ENCODE measurements at regions not wholly inside any gene's neighbourhood (a gene's known extent, or its start where the extent isn't known, plus 50 kb on each side); places are given as distances from the start of the nearest gene placed in this dataset.

GRCh38 chr20:62527781-62528180, 52.0 kb upstream of the GATA5 start:
- Mint-ChIP-seq H3K27me3 (peaks cover 18% of the 10 kb centered on the region), H3K4me3 (no peak overlapping the region), H3K36me3 (no peaks in the 10 kb centered on the region), H3K27ac (no peak overlapping the region), H3K4me1 (peaks cover 0 to 13% (median 3%) of the 10 kb centered on the region in 4 donors), H3K9me3 (peaks cover 0 to 3% (median 0%) of the 10 kb centered on the region in 7 donors)
- Histone ChIP-seq H3K27ac (ENCODE audit: insufficient read depth, low read length, poor library complexity, severe bottlenecking) (no peak overlapping the region), H3K4me3 (ENCODE audit: low read depth, low read length) (no peak overlapping the region), H3K36me3 (ENCODE audit: control insufficient read depth, insufficient read depth, low read length) (no peaks in the 10 kb centered on the region), H3K9me3 (ENCODE audit: control insufficient read depth in 2 of 2, low read length in 2 of 2) (no peaks in the 10 kb centered on the region), H3K4me1 (ENCODE audit: control insufficient read depth, insufficient read depth, low read length, poor library complexity, severe bottlenecking) (peaks cover 4% of the 10 kb centered on the region), H3K27me3 (ENCODE audit: control insufficient read depth, insufficient read depth, low read length) (no peaks in the 10 kb centered on the region)
- DNase-seq: no peak
- ATAC-seq (ENCODE audit: low read depth in 2 of 2): no peak

- Histone ChIP-seq H3K9me3 (ENCODE audit: control insufficient read depth in 2 of 2, low read length in 2 of 2) (no peaks in the 10 kb centered on the region), H3K36me3 (ENCODE audit: control insufficient read depth, insufficient read depth, low read length) (no peaks in the 10 kb centered on the region), H3K4me1 (ENCODE audit: control insufficient read depth, insufficient read depth, low read length, poor library complexity, severe bottlenecking) (peaks cover 4% of the 10 kb centered on the region), H3K4me3 (ENCODE audit: low read depth, low read length) (no peak overlapping the region), H3K27ac (ENCODE audit: insufficient read depth, low read length, poor library complexity, severe bottlenecking) (no peak overlapping the region), H3K27me3 (ENCODE audit: control insufficient read depth, insufficient read depth, low read length) (no peaks in the 10 kb centered on the region)
- no peaks in the 10 kb centered on the region for H3K36me3 Mint-ChIP-seq
- no peak overlapping the region for H3K27ac Mint-ChIP-seq
- ATAC-seq (ENCODE audit: low read depth in 2 of 2): no peak
- no peak overlapping the region for H3K4me3 Mint-ChIP-seq
- peaks cover 0 to 3% (median 0%) of the 10 kb centered on the region in 7 donors for H3K9me3 Mint-ChIP-seq
- DNase-seq: no peak
- H3K4me1 Mint-ChIP-seq: peaks cover 0 to 6% (median 0%) of the 10 kb centered on the region in 4 donors
- H3K27me3 Mint-ChIP-seq: peaks cover 12% of the 10 kb centered on the region
Observed at GRCh38 chr20:62528983-62529891, 53.4 kb upstream of the GATA5 start.

- Histone ChIP-seq H3K36me3 (ENCODE audit: control insufficient read depth, insufficient read depth, low read length) (no peaks in the 10 kb centered on the region), H3K27me3 (ENCODE audit: control insufficient read depth, insufficient read depth, low read length) (no peaks in the 10 kb centered on the region), H3K4me1 (ENCODE audit: control insufficient read depth, insufficient read depth, low read length, poor library complexity, severe bottlenecking) (peaks cover under 1% of the 10 kb centered on the region), H3K9me3 (ENCODE audit: control insufficient read depth in 2 of 2, low read length in 2 of 2) (no peaks in the 10 kb centered on the region), H3K4me3 (ENCODE audit: low read depth, low read length) (no peak overlapping the region), H3K27ac (ENCODE audit: insufficient read depth, low read length, poor library complexity, severe bottlenecking) (no peak overlapping the region)
- Mint-ChIP-seq H3K27me3 (peaks cover 7% of the 10 kb centered on the region), H3K27ac (no peak overlapping the region), H3K9me3 (peaks cover 0 to 3% (median 0%) of the 10 kb centered on the region in 7 donors), H3K4me3 (no peak overlapping the region), H3K4me1 (no peaks in the 10 kb centered on the region), H3K36me3 (no peaks in the 10 kb centered on the region)
- DNase-seq (no peak), ATAC-seq (ENCODE audit: low read depth in 2 of 2) (no peak)
Observed at GRCh38 chr20:62529896-62530642, 54.3 kb upstream of the GATA5 start.

GRCh38 chr20:62530643-62531032, 54.8 kb upstream of the GATA5 start:
- no peaks in the 10 kb centered on the region for H3K36me3 Mint-ChIP-seq
- H3K27ac Mint-ChIP-seq: no peak overlapping the region
- H3K9me3 Mint-ChIP-seq: peaks cover 0 to 3% (median 0%) of the 10 kb centered on the region in 7 donors
- H3K4me3 Mint-ChIP-seq: no peak overlapping the region
- DNase-seq: no peak
- no peaks in the 10 kb centered on the region for H3K4me1 Mint-ChIP-seq
- Histone ChIP-seq H3K27me3 (ENCODE audit: control insufficient read depth, insufficient read depth, low read length) (no peaks in the 10 kb centered on the region), H3K4me1 (ENCODE audit: control insufficient read depth, insufficient read depth, low read length, poor library complexity, severe bottlenecking) (no peaks in the 10 kb centered on the region), H3K4me3 (ENCODE audit: low read depth, low read length) (no peak overlapping the region), H3K27ac (ENCODE audit: insufficient read depth, low read length, poor library complexity, severe bottlenecking) (no peak overlapping the region), H3K36me3 (ENCODE audit: control insufficient read depth, insufficient read depth, low read length) (no peaks in the 10 kb centered on the region), H3K9me3 (ENCODE audit: control insufficient read depth in 2 of 2, low read length in 2 of 2) (no peaks in the 10 kb centered on the region)
- no peak for ATAC-seq (ENCODE audit: low read depth in 2 of 2)
- peaks cover 7% of the 10 kb centered on the region for H3K27me3 Mint-ChIP-seq

- Mint-ChIP-seq H3K27ac (no peak overlapping the region), H3K36me3 (no peaks in the 10 kb centered on the region), H3K27me3 (peaks cover 4% of the 10 kb centered on the region), H3K4me1 (no peaks in the 10 kb centered on the region), H3K9me3 (peaks cover 0 to 3% (median 0%) of the 10 kb centered on the region in 7 donors), H3K4me3 (no peak overlapping the region)
- no peaks in the 10 kb centered on the region for H3K27me3 ChIP-seq (ENCODE audit: control insufficient read depth, insufficient read depth, low read length)
- no peak overlapping the region for H3K4me3 ChIP-seq (ENCODE audit: low read depth, low read length)
- no peak for DNase-seq
- ATAC-seq (ENCODE audit: low read depth in 2 of 2): no peak
- H3K4me1 ChIP-seq (ENCODE audit: control insufficient read depth, insufficient read depth, low read length, poor library complexity, severe bottlenecking): no peaks in the 10 kb centered on the region
- H3K36me3 ChIP-seq (ENCODE audit: control insufficient read depth, insufficient read depth, low read length): no peaks in the 10 kb centered on the region
- H3K27ac ChIP-seq (ENCODE audit: insufficient read depth, low read length, poor library complexity, severe bottlenecking): no peak overlapping the region
- H3K9me3 ChIP-seq (ENCODE audit: control insufficient read depth in 2 of 2, low read length in 2 of 2): no peaks in the 10 kb centered on the region
Observed at GRCh38 chr20:62531046-62531838, 55.4 kb upstream of the GATA5 start.

- Mint-ChIP-seq H3K9me3 (peaks cover 0 to 2% (median 0%) of the 10 kb centered on the region in 7 donors), H3K36me3 (no peaks in the 10 kb centered on the region), H3K27ac (no peak overlapping the region), H3K27me3 (peaks cover 4% of the 10 kb centered on the region), H3K4me3 (no peak overlapping the region), H3K4me1 (no peaks in the 10 kb centered on the region)
- H3K27ac ChIP-seq (ENCODE audit: insufficient read depth, low read length, poor library complexity, severe bottlenecking): no peak overlapping the region
- ATAC-seq (ENCODE audit: low read depth in 2 of 2): no peak
- H3K36me3 ChIP-seq (ENCODE audit: control insufficient read depth, insufficient read depth, low read length): no peaks in the 10 kb centered on the region
- DNase-seq: no peak
- no peak overlapping the region for H3K4me3 ChIP-seq (ENCODE audit: low read depth, low read length)
- H3K9me3 ChIP-seq (ENCODE audit: control insufficient read depth in 2 of 2, low read length in 2 of 2): no peaks in the 10 kb centered on the region
- H3K27me3 ChIP-seq (ENCODE audit: control insufficient read depth, insufficient read depth, low read length): no peaks in the 10 kb centered on the region
- H3K4me1 ChIP-seq (ENCODE audit: control insufficient read depth, insufficient read depth, low read length, poor library complexity, severe bottlenecking): no peaks in the 10 kb centered on the region
Observed at GRCh38 chr20:62532921-62533320, 57.1 kb upstream of the GATA5 start.

GRCh38 chr20:62533591-62534495, 58.0 kb upstream of the GATA5 start:
- H3K27me3 Mint-ChIP-seq: peaks cover 4% of the 10 kb centered on the region
- H3K9me3 Mint-ChIP-seq: no peaks in the 10 kb centered on the region
- H3K4me3 ChIP-seq (ENCODE audit: low read depth, low read length): no peak overlapping the region
- H3K27ac Mint-ChIP-seq: no peak overlapping the region
- H3K4me1 Mint-ChIP-seq: no peaks in the 10 kb centered on the region
- H3K36me3 Mint-ChIP-seq: no peaks in the 10 kb centered on the region
- no peak for DNase-seq
- H3K36me3 ChIP-seq (ENCODE audit: control insufficient read depth, insufficient read depth, low read length): no peaks in the 10 kb centered on the region
- H3K27ac ChIP-seq (ENCODE audit: insufficient read depth, low read length, poor library complexity, severe bottlenecking): no peak overlapping the region
- no peaks in the 10 kb centered on the region for H3K4me1 ChIP-seq (ENCODE audit: control insufficient read depth, insufficient read depth, low read length, poor library complexity, severe bottlenecking)
- no peak overlapping the region for H3K4me3 Mint-ChIP-seq
- H3K9me3 ChIP-seq (ENCODE audit: control insufficient read depth in 2 of 2, low read length in 2 of 2): no peaks in the 10 kb centered on the region
- no peaks in the 10 kb centered on the region for H3K27me3 ChIP-seq (ENCODE audit: control insufficient read depth, insufficient read depth, low read length)
- no peak for ATAC-seq (ENCODE audit: low read depth in 2 of 2)
